NCI-H1417 treated with DMSO at 0.1 percent for 48 hours (cell line): ENCODE measurements at regions not wholly inside any gene's neighbourhood (a gene's known extent, or its start where the extent isn't known, plus 50 kb on each side); places are given as distances from the start of the nearest gene placed in this dataset.
"Not testable (repeated sequence)": the region's sequence is repeated elsewhere in the genome, so short reads cannot be mapped to it uniquely, and the experiment has no call there.

Experiments
- DNase-seq: peaks from one replicate; lab custom pipeline; 2025; lab: John Stamatoyannopoulos, UW

DNA sequence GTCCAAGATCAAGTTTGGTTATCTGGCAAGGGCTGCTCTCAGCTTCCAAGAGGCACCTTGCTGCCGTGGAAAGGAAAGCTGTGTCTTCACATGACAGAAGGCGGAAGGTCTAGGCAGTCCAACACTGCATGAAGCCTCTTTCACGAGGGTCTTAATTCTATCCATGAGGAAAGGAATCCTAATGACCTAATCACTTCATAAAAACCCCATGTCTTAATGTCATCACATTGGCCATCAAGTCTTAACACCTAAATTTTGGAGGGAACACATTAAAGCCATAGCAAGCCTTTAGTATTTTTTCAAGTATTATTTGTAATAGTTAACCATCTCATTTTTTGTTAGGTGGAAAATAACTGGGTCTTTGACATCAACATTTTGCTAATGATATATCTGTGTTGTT, 858.3 kb downstream of the FLRT2 start:
- DNase-seq = no peak

DNA sequence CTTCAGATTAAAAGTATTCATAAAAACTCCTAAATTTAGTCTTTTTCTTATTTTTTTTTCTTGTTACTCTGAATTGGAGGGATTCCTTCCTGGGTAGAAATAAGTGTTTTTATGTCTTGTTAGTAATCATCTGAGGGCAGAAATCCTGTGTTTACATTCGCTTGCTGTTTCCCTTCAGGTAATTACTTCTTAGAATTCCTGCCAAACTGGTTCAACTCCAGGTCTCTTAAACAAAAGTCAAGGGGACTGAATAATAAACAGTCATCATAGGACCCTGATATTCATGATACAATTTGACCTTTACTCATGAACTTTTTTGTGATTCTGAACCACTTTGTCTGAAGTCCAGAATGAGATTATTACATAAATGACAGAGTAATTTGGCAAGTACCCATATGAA, 843.9 kb downstream of the FLRT2 start:
- DNase-seq = no peak

DNA sequence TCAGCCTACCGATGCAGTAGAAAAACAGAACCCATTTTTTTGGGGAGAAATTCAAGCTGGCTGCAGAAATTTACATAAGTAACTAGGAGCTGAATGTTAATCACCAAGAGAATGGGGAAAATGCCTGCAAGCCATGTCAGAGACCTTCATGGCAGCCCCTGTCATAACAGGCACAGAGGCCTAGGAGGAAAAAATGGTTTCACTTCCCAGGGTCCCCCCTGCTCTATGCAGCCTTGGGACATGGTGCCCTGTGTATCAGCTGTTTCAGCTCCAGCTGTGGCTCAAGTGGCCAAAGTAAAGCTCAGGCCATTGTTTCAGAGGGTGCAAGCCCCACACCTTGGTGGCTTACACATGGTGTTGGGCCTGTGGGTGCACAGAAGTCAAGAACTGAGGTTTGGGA, 842.5 kb downstream of the FLRT2 start:
- DNase-seq = no peak

DNA sequence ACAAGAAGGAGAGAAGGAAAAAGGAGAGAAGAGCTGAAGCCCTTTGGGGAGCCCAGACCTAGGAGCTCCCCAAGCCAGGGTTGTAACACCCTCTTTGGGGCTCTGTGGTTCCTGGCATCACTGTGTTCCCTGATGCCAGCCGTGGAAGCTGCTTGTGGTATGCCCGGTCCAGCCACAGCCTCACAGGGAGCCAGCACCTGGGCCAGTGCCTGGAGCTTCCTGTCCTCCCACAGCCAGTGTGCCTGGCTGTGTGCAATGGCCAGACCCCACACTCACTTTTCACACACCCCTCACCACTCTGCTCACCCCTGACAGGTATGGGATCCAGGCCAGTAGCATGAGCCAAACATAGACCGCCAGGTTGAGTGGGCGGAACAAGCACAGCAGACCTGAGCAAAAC, 834.7 kb downstream of the FLRT2 start:
- no peak for DNase-seq

DNA sequence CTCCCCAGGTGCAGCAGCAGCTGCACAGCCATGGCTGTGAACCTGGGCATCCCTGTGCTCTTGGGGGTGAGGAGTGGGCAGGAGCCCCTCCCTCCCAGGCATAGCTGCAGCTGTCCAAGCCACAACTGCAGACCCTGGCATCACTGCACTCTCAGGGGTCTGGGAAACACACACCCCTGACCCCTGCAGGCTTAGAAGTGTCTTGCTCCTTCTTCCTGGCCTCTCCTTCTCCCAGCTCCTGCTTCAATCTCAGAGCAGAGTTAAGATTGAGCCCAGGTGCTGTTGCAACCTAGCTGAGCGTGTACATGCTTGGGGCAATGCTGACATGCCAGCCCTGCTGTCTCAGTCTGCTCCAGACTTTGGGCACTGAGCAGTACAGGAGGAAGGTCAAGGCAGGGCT, 833.6 kb downstream of the FLRT2 start:
- no peak for DNase-seq

DNA sequence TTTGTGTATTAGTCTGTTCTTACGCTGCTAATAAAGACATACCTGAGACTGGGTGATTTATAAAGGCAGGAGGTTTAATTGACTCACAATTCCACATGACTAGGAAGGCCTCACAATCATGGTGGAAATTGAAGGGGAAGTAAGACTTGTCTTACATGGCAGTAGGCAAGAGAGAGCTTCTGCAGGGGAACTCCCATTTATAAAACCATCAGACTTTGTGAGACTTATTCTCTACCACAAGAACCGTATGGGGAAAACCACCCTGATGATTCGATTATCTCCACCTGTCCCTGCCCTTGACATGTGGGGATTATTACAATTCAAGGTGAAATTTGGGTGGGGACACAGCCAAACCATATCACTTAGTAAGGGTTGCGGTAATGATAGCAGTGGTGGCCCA, 833.1 kb downstream of the FLRT2 start:
- DNase-seq = no peak

DNA sequence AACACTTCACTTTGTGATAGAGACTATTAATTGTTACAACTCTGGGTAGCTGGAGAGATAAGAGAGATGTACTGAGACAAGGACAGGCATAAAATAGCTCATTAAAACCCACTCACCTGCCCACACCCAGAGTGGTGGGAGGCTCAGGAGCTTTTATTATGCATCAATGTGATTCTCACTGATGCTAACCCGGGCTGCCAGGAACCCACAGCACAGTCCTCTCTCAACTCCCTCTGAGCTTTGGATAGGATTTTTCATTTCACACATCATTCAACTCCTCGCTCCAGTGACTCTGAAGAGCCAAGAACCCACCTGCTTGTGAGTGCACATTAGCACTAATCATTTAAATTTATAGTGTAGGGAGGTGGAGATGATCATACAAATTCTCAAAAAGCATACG, 827.9 kb downstream of the FLRT2 start:
- DNase-seq = peak; percentile 19

DNA sequence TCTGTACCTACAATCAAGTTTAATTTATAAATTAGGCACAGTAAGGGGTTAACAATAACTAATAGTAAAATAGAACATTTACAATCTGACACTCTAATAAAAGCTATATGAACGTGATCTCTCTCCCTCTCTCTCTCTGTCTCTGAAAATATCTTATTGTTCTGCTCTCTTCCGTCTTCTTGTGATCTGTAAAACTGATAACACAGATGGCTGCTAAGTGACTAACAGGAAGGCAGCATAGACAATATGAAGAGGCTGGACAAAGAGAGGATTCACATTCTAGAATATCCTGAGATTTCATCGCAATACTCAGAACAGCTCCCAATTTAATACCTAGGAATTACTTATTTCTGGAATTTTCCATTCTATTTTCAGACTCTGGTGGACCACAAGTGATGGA, 827.2 kb downstream of the FLRT2 start:
- DNase-seq = no peak

DNA sequence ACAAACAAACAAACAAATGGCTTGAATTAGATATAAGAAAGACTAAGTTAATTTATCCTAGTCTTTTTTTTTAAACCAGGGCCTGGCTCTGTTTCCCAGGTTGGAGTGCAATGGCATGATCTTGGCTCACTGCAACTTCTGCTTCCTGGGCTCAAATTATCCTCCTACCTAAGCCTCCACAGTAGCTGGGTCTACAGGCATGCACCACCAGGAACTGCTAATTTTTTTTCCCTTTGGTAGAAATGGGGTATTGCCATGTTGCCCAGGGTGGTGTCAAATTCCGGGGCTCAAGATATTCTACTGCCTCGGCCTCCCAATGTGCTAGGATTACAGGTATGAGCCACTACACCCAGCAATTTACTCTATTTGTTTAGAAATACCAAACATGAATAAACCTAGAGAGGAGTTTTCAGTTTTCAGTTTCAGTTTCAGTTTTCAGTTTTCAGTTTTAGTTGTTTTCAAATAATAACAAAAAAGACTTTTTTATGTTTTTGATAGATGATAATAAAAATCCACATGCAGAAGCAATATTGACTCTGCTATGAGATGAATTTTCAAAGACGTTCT, 817.0 kb downstream of the FLRT2 start:
- DNase-seq = no peak

DNA sequence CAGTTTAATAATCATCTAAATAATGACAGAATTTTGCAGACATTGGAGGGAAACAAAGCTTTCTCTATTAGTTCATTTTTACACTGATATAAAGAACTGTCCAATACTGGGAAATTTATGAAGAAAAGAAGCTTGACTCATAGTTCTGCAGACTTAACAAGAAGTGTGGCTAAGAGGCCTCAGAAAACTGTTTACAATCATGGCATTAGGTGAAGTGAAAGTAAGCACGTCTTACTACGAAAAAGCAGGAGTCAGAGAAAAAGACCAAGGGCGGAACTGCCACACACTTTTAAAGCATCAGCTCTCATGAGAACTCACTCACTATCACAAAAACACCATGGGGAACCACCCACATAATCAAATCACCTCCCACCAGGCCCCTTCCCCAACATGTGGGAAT, 804.4 kb downstream of the FLRT2 start:
- no peak for DNase-seq

DNA sequence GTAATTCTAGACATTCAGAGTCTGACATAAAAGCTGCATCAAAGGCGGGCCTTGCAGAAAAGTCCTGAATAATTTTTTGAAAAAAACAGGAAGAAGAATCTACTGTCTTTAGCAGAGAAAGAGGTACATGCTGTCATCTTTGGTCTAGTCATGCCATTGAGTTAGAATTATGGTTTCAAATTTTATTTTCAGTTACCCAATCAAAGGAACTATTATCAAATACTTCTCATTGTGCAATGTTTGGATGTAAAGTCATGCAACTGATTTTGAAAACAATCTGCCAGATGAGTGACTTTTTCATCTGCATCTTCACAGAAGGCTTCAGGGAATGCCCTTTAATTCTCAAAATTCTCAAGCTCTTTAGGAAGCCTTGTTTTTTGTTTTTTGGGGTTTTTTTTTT, 803.5 kb downstream of the FLRT2 start:
- no peak for DNase-seq

DNA sequence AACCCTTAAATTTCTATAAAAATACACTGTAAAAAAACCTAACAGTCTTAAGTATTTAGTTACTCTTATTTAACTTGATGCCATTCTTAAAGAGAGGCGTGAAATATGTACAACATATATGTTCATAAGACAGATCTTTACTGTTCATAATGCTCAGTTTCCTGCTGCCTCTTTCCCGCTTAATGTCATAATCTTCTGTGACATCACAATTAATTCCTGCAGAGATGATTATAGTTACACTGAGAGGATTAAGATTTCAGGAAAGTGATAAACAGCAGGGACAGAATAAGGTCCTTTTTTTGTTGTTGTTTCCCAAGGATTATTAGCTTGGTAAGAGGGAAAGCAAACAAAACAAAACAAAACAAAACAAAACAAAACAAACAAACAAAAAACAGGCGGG, 801.4 kb downstream of the FLRT2 start:
- no peak for DNase-seq

DNA sequence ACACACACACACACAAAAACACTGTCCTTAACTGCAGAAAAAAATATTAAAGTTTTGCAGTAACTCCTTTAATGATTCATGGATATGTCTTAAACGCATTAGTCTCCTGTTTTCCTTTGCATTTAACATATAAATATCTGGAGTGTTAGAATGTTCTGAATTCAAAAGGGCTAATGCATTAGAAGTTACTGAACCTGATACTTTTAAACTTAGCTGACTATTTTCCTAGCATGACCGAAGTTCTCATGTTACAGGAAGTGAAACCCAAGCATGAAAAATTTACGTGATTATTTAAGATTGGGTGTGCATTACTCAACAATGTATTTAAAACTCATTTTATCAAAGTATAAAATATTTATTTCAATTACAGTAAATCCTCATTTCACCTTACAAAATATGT, 791.2 kb downstream of the FLRT2 start:
- no peak for DNase-seq

DNA sequence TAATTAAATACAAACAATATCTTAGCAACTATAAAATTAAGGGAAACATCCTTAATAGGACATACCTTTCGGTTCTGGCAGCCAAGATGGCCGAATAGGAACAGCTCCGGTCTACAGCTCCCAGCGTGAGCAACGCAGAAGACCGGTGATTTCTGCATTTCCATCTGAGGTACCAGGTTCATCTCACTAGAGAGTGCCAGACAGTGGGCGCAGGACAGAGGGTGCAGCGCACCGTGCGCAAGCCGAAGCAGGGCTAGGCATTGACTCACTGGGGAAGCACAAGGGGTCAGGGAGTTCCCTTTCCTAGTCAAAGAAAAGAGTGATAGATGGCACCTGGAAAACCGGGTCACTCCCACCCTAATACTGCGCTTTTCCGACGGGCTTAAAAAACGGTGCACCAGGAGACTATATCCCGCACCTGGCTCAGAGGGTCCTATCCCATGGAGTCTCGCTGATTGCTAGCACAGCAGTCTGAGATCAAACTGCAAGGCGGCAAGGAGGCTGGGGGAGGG, 782.3 kb downstream of the FLRT2 start:
- not testable (repeated sequence) for DNase-seq

DNA sequence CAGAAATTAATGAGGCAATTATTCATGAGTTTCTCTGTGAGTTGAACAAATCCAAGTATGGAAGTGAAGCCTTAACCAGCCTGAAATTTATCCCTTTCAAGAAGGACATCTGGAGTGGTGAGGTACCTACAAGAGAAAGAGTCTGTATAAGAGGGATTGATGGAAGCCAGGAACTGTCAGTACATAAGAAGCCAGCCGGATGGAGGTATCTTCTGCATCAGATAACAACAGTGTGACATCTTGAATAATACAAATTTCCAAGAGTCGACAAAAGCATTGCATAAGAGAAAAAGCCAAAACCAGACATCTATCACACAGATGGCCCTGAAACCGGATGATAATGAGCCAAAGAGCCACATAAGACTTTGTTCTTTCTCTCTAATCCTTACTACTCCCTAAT, 781.2 kb downstream of the FLRT2 start:
- no peak for DNase-seq

DNA sequence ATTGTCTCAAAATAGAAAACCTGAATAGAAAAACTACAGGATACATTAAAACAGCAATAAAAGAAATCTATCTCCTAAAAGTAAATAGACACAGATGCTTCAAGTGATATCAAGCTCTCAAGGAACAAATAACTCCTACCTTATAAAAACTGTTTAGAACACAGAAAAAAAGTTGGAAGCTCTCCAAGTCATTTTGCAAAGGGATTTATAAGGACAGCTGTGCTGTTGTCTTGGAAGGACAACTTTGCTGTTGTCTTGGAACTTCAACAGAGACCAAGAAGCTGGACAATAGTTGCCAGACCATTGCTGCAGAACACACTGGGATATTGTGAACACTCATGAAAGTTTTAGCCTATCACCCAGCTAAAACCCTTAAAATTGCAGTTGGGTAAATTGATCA, 780.7 kb downstream of the FLRT2 start:
- DNase-seq = no peak

DNA sequence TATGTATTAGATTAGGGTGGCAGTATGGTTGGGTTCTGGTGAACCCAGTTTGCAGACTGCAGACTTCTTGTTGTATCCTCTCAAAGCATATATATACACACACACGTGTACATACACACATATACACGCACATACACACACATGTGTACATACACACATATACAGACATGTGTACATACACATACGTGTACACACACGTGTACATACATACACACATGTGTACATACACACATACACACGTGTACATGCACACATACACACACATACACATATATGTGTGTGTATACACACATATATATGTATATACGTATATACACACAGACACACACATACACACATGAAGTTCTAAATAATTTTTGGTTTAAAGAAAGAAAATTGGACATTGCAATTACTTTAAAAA, 780.2 kb downstream of the FLRT2 start:
- no peak for DNase-seq

DNA sequence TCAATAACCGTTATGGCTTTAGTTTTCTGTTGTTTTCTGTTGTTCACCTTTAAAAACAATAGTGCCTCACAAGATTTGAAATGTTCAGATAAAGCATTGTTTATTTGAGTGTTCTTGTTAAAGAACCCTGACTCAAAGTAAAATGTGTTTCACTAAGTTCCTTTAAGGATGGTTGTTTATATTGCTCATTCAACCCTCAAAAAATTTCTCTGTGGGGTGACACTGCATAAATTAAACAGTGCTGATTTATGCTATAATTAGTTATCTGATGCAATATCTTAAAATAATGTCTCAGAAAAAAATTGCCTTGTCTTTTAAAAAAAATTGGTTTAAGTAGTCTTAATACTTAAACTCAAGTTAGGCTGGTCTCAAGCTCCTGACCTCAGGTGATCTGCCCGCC, 775.1 kb downstream of the FLRT2 start:
- DNase-seq = no peak

DNA sequence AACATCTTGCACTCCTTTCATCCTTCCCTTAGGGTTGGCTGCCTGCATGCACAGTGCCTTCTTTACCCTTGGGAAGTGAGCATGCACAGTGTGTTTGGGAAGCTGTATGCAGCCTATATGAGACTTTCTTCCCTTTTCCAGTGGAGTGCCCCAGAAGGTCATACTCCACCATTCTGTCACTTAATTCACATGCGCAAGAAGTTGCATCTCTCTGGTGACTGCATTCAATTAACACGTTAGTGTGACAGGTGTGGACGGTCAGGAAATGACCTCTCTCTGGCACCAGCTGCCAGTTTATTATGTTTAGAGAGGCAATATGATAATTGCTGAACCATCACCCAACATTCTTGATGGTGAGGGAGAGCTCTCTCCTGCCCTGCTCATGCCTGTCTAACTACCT, 770.0 kb downstream of the FLRT2 start:
- no peak for DNase-seq

DNA sequence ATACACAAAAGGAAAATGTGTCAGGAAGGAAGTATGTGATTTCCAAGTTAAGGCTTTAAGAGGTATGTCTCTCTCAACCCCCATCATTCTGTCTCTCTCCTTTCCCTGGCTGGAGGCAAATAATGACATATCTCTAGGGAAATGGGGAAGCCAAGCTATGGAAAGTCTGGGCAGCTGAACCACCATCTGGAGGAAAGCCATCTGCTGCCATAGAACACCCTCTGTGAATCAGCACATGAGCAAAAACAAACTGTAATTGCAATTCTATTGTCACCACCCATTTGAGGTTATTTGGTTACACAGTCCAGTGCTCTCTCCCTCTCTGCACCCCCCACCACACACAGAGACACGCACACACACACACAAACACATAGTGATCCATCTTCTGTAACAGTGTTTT, 766.2 kb downstream of the FLRT2 start:
- DNase-seq = no peak

DNA sequence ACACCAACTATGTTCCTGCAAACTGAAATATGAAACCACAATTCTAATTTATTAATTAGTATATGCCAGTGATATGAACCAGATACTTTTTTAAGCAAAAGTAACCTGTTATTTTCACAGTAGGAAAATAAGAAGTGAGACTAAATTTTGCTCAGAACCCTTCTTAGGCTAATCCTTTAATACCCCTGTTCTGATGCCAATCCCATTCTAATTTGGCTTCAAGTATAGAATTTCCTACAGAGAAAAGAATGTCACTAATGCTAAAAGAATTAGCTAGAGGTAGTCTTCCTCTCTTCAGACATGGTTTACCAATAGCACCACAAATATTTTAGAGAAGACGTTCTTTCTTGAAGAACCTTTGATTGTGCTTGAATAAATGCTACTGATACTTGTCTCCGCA, 758.4 kb downstream of the FLRT2 start:
- DNase-seq = no peak

DNA sequence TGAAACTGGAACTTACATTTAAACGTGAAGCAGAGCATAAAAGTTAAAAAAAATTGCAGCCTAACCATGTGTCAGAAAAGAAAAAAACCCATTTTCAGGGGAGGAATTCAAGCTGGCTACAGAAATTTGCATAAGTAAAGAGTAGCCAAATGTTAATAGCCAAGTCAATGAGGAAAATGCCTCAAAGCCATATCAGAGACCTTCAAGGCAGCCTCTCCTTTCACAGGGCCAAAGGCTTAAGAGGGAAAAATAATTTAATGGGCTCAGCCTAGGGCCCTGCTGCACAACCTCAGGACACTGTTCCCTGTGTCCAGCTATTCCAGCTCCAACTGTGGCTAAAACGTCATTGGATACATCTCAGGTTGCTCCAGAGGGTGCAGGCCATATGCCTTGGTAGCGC, 749.5 kb downstream of the FLRT2 start:
- no peak for DNase-seq

DNA sequence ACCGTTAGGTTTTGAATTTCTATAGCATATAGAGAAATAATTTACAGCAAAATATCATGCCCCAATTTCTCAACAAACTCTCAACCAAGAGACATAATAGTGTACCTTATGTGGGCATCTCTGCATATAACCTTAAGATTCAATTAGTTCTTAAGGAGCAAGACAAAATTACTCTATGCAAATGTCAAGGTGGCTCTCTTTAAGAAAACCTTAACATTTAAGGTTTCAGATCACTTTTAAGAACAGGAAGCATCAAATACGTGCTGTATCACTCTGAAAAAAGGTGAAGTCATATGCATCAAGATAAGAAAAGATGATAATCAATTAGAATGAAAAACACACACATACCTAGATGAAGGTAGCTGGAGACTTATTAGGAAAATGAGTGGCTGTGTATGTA, 728.0 kb downstream of the FLRT2 start:
- no peak for DNase-seq

DNA sequence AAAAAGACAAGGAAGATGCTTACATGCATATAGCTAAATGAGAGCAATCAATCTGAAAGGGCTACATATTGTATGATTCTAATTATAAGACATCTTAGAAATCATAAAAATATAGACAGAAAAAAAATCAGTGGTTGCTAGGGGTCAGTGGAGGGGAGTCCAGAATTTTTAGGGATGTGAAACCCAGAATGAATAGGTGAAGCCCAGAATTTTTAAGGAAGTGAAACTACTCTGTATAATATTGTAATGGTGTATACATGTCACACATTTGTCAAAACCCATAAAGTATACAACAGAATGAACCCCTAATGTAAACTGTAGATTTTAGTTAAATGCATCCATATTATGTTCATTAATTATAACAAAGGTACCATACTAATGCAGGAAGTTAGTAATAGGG, 713.2 kb downstream of the FLRT2 start:
- DNase-seq = no peak

DNA sequence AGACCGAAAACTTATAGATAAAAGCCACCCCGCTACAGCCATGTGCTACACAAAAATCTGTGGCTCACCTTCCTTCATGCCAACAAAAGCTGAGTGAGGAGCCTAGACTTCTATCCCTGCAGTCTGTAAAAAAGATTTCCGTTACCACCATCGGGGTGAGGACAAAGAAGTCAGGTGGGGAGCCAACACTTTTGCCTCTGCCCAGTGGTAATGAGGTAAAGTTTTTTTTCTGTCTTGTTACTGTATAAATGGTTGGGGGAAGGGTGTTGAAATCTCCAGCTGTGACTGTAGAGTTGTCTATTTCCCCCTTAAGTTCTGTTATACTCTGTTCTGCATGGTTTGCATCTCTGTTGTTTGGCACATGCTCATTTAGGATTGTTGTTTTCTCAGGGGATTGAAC, 707.8 kb downstream of the FLRT2 start:
- no peak for DNase-seq
